Astrocyte (in vitro differentiated cells and primary cell): ENCODE measurements at regions not wholly inside any gene's neighbourhood (a gene's known extent, or its start where the extent isn't known, plus 50 kb on each side); places are given as distances from the start of the nearest gene placed in this dataset.

Experiments
- DNase-seq: peaks from one replicate; pipeline ENCODE4 v3.0.0-alpha.2; 2010; ENCODE audit warnings: low read depth
- FAIRE-seq: peaks from 2 replicates; lab custom pipeline; 2011; peaks lifted over from hg19 to GRCh38; lab: Jason Lieb, UNC
- H2AFZ ChIP-seq: 2 replicates; pipeline ENCODE4 v1.6.0; 2012; ENCODE audit warnings: low read depth, low read length, inconsistent platforms
- H3K27ac ChIP-seq: 2 replicates; pipeline ENCODE4 v1.5.1; 2011; ENCODE audit warnings: low read depth, low read length, inconsistent platforms
- H3K27me3 ChIP-seq: 2 replicates; pipeline ENCODE4 v1.6.0; 2011; ENCODE audit warnings: low read length, inconsistent platforms; ENCODE audit not compliant: insufficient read depth
- H3K36me3 ChIP-seq: 2 replicates; pipeline ENCODE4 v1.5.1; 2011; ENCODE audit warnings: low read length, inconsistent platforms; ENCODE audit not compliant: insufficient read depth
- H3K4me1 ChIP-seq: 2 replicates; pipeline ENCODE4 v1.5.1; 2011; ENCODE audit warnings: low read length, inconsistent platforms; ENCODE audit not compliant: insufficient read depth
- H3K4me2 ChIP-seq: 2 replicates; pipeline ENCODE4 v1.6.0; 2012; ENCODE audit warnings: low read length, inconsistent platforms
- H3K4me3 ChIP-seq: 2 replicates; pipeline ENCODE4 v1.5.1; 2011; ENCODE audit warnings: low read depth, mild to moderate bottlenecking, low read length, inconsistent platforms; ENCODE audit not compliant: insufficient read depth
- H3K79me2 ChIP-seq: 2 replicates; pipeline ENCODE4 v1.6.0; 2012; ENCODE audit warnings: mild to moderate bottlenecking, low read length, inconsistent platforms; ENCODE audit not compliant: insufficient read depth
- H3K9ac ChIP-seq: 2 replicates; pipeline ENCODE4 v1.6.0; 2012; ENCODE audit warnings: mild to moderate bottlenecking, low read length, inconsistent platforms
- H3K9me3 ChIP-seq: 2 replicates; pipeline ENCODE4 v1.5.1; 2012; ENCODE audit warnings: low read depth, mild to moderate bottlenecking, low read length, inconsistent platforms; ENCODE audit not compliant: insufficient read depth
- H4K20me1 ChIP-seq: 2 replicates; pipeline ENCODE4 v1.6.0; 2012; ENCODE audit warnings: low read length, inconsistent platforms; ENCODE audit not compliant: insufficient read depth
- H3K27ac Mint-ChIP-seq: one replicate; pipeline ENCODE4 v1.8.0; 2021; ENCODE audit warnings: mild to moderate bottlenecking, mixed read lengths; ENCODE audit not compliant: unreplicated experiment
- H3K27me3 Mint-ChIP-seq: one replicate; pipeline ENCODE4 v1.8.0; 2021; ENCODE audit warnings: low read depth, mixed read lengths; ENCODE audit not compliant: unreplicated experiment
- H3K36me3 Mint-ChIP-seq: one replicate; pipeline ENCODE4 v1.8.0; 2021; ENCODE audit warnings: low read depth, mixed read lengths; ENCODE audit not compliant: unreplicated experiment
- H3K4me1 Mint-ChIP-seq: one replicate; pipeline ENCODE4 v1.8.0; 2021; ENCODE audit warnings: low read depth, mixed read lengths; ENCODE audit not compliant: unreplicated experiment
- H3K4me3 Mint-ChIP-seq: one replicate; pipeline ENCODE4 v1.8.0; 2021; ENCODE audit warnings: mild to moderate bottlenecking, moderate library complexity, mixed read lengths; ENCODE audit not compliant: unreplicated experiment
- H3K9me3 Mint-ChIP-seq: one replicate; pipeline ENCODE4 v1.8.0; 2021; ENCODE audit warnings: mild to moderate bottlenecking, mixed read lengths; ENCODE audit not compliant: unreplicated experiment
- EZH2 ChIP-seq: IDR thresholded peaks from 2 replicates; pipeline ENCODE4 v1.6.1; 2012; ENCODE audit warnings: mild to moderate bottlenecking, low read length, inconsistent platforms; ENCODE audit not compliant: insufficient read depth
- TF ChIP-seq, protein P1 (sequence below): IDR thresholded peaks from 2 replicates; pipeline ENCODE4 v1.5.1; 2011; ENCODE audit warnings: low read depth, mild to moderate bottlenecking, inconsistent platforms, low read length, moderate library complexity; ENCODE audit not compliant: insufficient read depth

DNA sequence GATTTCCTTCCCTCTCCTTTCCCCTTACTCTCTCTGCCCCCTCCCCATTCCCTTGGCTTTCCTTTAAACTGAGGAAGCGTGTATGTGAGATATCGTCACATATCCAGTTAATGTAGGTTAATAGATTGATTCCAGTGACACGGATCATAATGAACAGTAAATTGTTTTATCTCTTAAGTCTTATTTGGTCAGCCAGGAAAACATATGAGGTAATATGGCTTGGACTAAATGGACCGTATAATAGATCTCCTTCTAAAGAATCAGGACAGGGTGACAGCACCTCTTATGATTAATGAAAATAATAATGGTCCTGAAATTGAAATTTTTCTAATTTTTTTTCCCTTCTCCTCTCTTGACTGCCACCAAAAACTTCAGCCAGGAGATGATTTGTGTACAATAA is 779.8 kb upstream of the NR2F2 start:
- H3K4me3 Mint-ChIP-seq, result no peak overlapping the region
- Histone ChIP-seq H3K4me2 (no peak overlapping the region), H3K27ac (no peak overlapping the region), H3K9me3 (no peaks in the 10 kb centered on the region), H3K27me3 (no peaks in the 10 kb centered on the region), H4K20me1 (no peaks in the 10 kb centered on the region), H3K9ac (no peak overlapping the region), H3K79me2 (no peaks in the 10 kb centered on the region), H3K4me3 (no peak overlapping the region), H3K4me1 (no peaks in the 10 kb centered on the region), H2AFZ (no peak overlapping the region), H3K36me3 (no peaks in the 10 kb centered on the region)
- no peak for DNase-seq
- no peaks in the 10 kb centered on the region for H3K36me3 Mint-ChIP-seq
- H3K9me3 Mint-ChIP-seq, result no peaks in the 10 kb centered on the region
- TF ChIP-seq, protein P1, sequence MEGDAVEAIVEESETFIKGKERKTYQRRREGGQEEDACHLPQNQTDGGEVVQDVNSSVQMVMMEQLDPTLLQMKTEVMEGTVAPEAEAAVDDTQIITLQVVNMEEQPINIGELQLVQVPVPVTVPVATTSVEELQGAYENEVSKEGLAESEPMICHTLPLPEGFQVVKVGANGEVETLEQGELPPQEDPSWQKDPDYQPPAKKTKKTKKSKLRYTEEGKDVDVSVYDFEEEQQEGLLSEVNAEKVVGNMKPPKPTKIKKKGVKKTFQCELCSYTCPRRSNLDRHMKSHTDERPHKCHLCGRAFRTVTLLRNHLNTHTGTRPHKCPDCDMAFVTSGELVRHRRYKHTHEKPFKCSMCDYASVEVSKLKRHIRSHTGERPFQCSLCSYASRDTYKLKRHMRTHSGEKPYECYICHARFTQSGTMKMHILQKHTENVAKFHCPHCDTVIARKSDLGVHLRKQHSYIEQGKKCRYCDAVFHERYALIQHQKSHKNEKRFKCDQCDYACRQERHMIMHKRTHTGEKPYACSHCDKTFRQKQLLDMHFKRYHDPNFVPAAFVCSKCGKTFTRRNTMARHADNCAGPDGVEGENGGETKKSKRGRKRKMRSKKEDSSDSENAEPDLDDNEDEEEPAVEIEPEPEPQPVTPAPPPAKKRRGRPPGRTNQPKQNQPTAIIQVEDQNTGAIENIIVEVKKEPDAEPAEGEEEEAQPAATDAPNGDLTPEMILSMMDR, result no peak
- TF ChIP-seq EZH2, result no peak
- H3K27me3 Mint-ChIP-seq, result peaks cover 4% of the 10 kb centered on the region
- peaks cover 1% of the 10 kb centered on the region for H3K4me1 Mint-ChIP-seq
- no peak for FAIRE-seq
- no peak overlapping the region for H3K27ac Mint-ChIP-seq

DNA sequence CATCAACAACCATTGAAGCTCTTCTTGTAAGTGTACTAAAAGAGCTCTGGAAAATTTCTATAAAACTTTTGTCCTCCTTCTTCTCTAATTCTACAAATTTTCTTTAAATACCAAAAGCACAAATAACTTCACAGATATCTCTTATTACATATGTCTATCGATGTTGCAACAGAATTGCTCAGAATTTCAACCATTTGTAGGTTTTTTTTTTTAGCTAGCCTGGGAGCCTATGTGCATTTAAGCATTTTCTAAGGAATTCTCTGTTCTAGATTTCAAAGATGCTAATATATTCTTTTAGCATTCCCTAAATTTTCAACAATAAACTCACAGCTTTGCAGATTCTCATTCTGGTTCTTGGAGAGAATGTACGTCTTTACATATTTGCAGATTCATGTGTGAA is 774.3 kb upstream of the NR2F2 start:
- DNase-seq, result no peak

DNA sequence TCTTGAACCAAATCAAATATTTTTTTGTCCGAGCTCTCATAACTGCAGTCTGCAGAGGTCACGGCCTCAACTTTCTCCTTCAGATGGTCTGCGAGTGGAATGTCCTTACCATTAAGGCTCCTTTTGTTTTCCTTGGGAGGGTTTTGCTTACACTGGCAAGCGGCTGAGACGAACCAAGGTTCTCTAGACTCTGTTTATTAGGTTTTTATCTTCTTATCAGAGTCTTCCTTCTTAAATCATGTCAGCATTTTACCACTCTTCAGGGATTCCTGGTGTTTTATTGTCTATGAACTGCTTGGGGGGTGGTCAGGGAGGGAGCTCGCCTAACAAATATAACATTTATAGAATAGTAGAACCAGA is 773.7 kb upstream of the NR2F2 start:
- H3K9me3 Mint-ChIP-seq, result no peaks in the 10 kb centered on the region
- Histone ChIP-seq H3K79me2 (no peaks in the 10 kb centered on the region), H3K4me1 (peaks cover 34% of the 10 kb centered on the region), H3K27me3 (no peaks in the 10 kb centered on the region), H3K36me3 (no peaks in the 10 kb centered on the region), H2AFZ (peak overlapping the region; percentile 35), H3K4me3 (peak overlapping the region; percentile 25), H3K4me2 (peak overlapping the region; percentile 67), H4K20me1 (no peaks in the 10 kb centered on the region), H3K27ac (peak overlapping the region; percentile 95), H3K9me3 (no peaks in the 10 kb centered on the region), H3K9ac (peak overlapping the region; percentile 80)
- DNase-seq (peak; percentile 85), FAIRE-seq (no peak)
- TF ChIP-seq, protein P1, result no peak
- TF ChIP-seq EZH2, result no peak
- peak overlapping the region; percentile 100 for H3K27ac Mint-ChIP-seq
- H3K27me3 Mint-ChIP-seq, result no peaks in the 10 kb centered on the region
- peaks cover 46% of the 10 kb centered on the region for H3K4me1 Mint-ChIP-seq
- no peaks in the 10 kb centered on the region for H3K36me3 Mint-ChIP-seq
- no peak overlapping the region for H3K4me3 Mint-ChIP-seq

More for the DNA sequence above, 774.3 kb upstream of the NR2F2 start:
- Mint-ChIP-seq H3K27me3 (no peaks in the 10 kb centered on the region), H3K9me3 (no peaks in the 10 kb centered on the region), H3K4me3 (no peak overlapping the region), H3K4me1 (peaks cover 42% of the 10 kb centered on the region), H3K36me3 (no peaks in the 10 kb centered on the region), H3K27ac (peak overlapping the region; percentile 100)
- H3K9me3 ChIP-seq, result no peaks in the 10 kb centered on the region
- TF ChIP-seq EZH2, result no peak
- TF ChIP-seq, protein P1, result no peak
- H3K4me3 ChIP-seq, result no peak overlapping the region
- no peaks in the 10 kb centered on the region for H3K36me3 ChIP-seq
- peak overlapping the region; percentile 95 for H3K27ac ChIP-seq
- no peak overlapping the region for H3K9ac ChIP-seq
- H3K79me2 ChIP-seq, result no peaks in the 10 kb centered on the region
- H2AFZ ChIP-seq, result no peak overlapping the region
- H4K20me1 ChIP-seq, result no peaks in the 10 kb centered on the region
- no peaks in the 10 kb centered on the region for H3K27me3 ChIP-seq
- peak; percentile 23 for FAIRE-seq
- H3K4me1 ChIP-seq, result peaks cover 34% of the 10 kb centered on the region
- H3K4me2 ChIP-seq, result peak overlapping the region; percentile 67
